GM12874 (cell line): ENCODE measurements at regions not wholly inside any gene's neighbourhood (a gene's known extent, or its start where the extent isn't known, plus 50 kb on each side); places are given as distances from the start of the nearest gene placed in this dataset.

ENCODE experiments used
- TF ChIP-seq, protein P1 (sequence below): IDR thresholded peaks from 2 replicates; pipeline ENCODE4 v1.5.1; 2011; ENCODE audit warnings: low read depth, mild to moderate bottlenecking, control low read depth, low read length, moderate library complexity; ENCODE audit not compliant: insufficient read depth

DNA sequence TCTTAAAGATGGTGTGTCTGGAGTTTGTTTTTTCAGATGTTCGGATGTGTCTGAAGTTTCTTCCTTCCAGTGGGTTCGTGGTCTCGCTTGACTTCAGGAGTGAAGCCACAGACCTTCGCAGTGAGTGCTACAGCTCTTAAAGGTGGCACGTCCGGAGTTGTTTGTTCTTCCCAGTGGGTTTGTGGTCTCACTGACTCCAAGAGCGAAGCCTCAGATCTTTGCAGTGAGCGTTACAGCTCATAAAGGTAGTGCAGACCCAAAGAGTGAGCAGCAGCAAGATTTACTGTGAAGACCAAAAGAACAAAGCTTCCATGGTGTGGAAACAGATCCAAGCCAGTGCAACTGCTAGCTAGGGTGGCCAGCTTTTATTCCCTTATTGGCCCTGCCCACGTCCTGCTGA lies 1430.4 kb upstream of the B3GALT2 start:
- TF ChIP-seq, protein P1, sequence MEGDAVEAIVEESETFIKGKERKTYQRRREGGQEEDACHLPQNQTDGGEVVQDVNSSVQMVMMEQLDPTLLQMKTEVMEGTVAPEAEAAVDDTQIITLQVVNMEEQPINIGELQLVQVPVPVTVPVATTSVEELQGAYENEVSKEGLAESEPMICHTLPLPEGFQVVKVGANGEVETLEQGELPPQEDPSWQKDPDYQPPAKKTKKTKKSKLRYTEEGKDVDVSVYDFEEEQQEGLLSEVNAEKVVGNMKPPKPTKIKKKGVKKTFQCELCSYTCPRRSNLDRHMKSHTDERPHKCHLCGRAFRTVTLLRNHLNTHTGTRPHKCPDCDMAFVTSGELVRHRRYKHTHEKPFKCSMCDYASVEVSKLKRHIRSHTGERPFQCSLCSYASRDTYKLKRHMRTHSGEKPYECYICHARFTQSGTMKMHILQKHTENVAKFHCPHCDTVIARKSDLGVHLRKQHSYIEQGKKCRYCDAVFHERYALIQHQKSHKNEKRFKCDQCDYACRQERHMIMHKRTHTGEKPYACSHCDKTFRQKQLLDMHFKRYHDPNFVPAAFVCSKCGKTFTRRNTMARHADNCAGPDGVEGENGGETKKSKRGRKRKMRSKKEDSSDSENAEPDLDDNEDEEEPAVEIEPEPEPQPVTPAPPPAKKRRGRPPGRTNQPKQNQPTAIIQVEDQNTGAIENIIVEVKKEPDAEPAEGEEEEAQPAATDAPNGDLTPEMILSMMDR: no peak

DNA sequence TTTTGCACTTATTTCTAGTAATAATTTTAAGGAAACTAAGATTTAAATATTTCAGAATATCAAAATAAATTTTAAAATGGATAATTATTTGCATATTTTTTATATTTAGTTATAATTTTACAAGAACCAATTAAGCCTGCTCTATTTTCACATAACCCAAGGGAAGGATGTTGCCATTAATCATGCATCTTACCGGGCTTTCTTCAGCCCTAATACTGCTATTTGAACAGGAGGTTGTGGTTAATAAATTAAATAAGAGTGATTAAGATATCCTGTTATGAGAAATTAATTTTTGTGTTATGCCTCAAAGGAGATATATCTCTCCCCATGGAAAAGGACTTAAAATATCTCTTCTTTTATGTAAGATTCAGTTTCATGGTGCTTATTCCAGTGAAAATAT lies 1415.8 kb upstream of the B3GALT2 start:
- TF ChIP-seq, protein P1: no peak

DNA sequence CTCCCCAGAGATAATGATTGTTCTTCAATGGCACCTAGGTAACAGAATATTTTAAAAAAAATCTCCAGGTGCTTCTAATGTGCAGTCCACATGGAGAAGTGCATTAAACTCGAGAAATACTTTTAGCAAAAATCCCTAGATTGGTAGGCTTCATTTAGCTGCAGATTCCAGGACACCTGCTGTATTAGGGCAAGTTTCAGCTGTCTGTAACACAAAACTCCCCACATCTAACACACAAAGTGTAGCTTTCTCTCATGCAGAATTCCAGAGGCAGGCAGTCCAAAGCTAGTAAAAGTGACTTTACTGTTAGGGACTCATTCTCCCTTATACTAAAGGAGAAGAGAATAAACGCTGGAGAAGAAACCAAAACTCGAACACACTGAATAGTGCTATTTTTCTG lies 1414.3 kb upstream of the B3GALT2 start:
- TF ChIP-seq, protein P1: no peak

- TF ChIP-seq, protein P1: no peak
These were observed 1411.7 kb upstream of the B3GALT2 start for GRCh38 chr1:194598098-194598497.

GRCh38 chr1:194586302-194586701 lies 1399.9 kb upstream of the B3GALT2 start:
- TF ChIP-seq, protein P1: no peak

DNA sequence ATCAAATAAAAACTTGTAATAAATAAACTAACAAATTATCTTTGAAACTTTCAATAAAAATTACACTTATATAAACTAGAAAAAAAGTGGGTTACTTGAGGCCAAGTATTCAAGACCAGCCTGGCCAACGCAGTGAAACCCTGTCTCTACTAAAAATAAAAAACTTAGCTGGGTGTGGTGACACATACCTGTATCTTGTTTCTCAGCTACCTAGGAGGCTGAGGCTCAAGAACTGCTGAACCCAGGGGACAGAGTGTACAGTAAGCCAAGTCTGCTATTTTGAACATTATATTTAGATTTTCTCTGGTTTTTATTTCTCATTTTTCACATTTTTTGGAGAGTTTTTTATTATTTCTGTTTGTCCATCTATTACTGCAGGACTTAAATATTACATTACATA lies 1397.6 kb upstream of the B3GALT2 start:
- TF ChIP-seq, protein P1: no peak

GRCh38 chr1:194570476-194570875 lies 1384.1 kb upstream of the B3GALT2 start:
- TF ChIP-seq, protein P1: no peak

GRCh38 chr1:194568610-194569009 lies 1382.2 kb upstream of the B3GALT2 start:
- TF ChIP-seq, protein P1: no peak
